Testis (tissue), 2 donors: ENCODE measurements at regions not wholly inside any gene's neighbourhood (a gene's known extent, or its start where the extent isn't known, plus 50 kb on each side); places are given as distances from the start of the nearest gene placed in this dataset.

Source experiments
- CTCF ChIP-seq, 3 experiments: fragments of 450-650 bp in 2 of 3; fragments of 200-600 bp in 1 of 3; sonication (generic) in 1 of 3; IDR thresholded peaks; one replicate each; pipeline ENCODE4 v1.5.1; 2016 to 2019; ENCODE audit warnings: antibody characterized with exemption in 3 of 3, mild to moderate bottlenecking in 2 of 3, moderate library complexity in 1 of 3
- POLR2A ChIP-seq: fragments of 450-650 bp; IDR thresholded peaks from one replicate; pipeline ENCODE4 v1.6.1; 2017; ENCODE audit warnings: antibody characterized with exemption, mild to moderate bottlenecking, moderate library complexity

- TF ChIP-seq CTCF (IDR thresholded peaks at IDR 0.05): no peak
- TF ChIP-seq POLR2A: no peak
These were observed 71.7 kb upstream of the AUTS2 start for GRCh38 chr7:69526570-69526969.
